ENCODE measurements at regions not wholly inside any gene's neighbourhood (a gene's known extent, or its start where the extent isn't known, plus 50 kb on each side); places are given as distances from the start of the nearest gene placed in this dataset.

GRCh38 chr1:99566290-99567021 is 79.5 kb upstream of the PALMD start (continued):
- TF ChIP-seq ZC3H13 (CRISPR knock-in tag; IDR thresholded peaks at IDR 0.05) (no peak), RFX5 (IDR thresholded peaks at IDR 0.05; ENCODE audit: low read depth, low read length) (no peak), ZKSCAN5 (CRISPR knock-in tag; IDR thresholded peaks at IDR 0.05) (no peak), MTF1 (CRISPR knock-in tag; IDR thresholded peaks at IDR 0.05) (no peak), SRY (CRISPR knock-in tag; IDR thresholded peaks at IDR 0.05) (no peak), ZNF782 (CRISPR knock-in tag; IDR thresholded peaks at IDR 0.05; ENCODE audit: borderline replicate concordance) (no peak), MZF1 (CRISPR knock-in tag; IDR thresholded peaks at IDR 0.05; ENCODE audit: borderline replicate concordance) (no peak), HMGA1 (CRISPR knock-in tag; conservative IDR thresholded peaks at IDR 0.05) (no peak), RFX1 (IDR thresholded peaks at IDR 0.05) (no peak), MXD1 (CRISPR knock-in tag; IDR thresholded peaks at IDR 0.05) (no peak), ZNF674 (CRISPR knock-in tag; IDR thresholded peaks at IDR 0.05; ENCODE audit: low read depth) (no peak), KAT8 (CRISPR knock-in tag; IDR thresholded peaks at IDR 0.05) (peak; percentile 58; the same call in 1 of the 2 replicates), ZNF614 (CRISPR knock-in tag; IDR thresholded peaks at IDR 0.05; ENCODE audit: borderline replicate concordance) (peak; percentile 79), EP300 (IDR thresholded peaks at IDR 0.05; ENCODE audit: low read depth in 2 of 2, low read length in 2 of 2) (peak in 1 of 2 experiments; percentile 96; a peak in 3 of 4 replicates), EP300 (CRISPR knock-in tag; IDR thresholded peaks at IDR 0.05; ENCODE audit: borderline replicate concordance) (peak; percentile 74; the same call in 1 of the 2 replicates), PHF5A (CRISPR knock-in tag; IDR thresholded peaks at IDR 0.05; ENCODE audit: low read depth, unreplicated experiment) (peak; percentile 71), ZBTB42 (CRISPR knock-in tag; IDR thresholded peaks at IDR 0.05) (no peak), SNAPC4 (CRISPR knock-in tag; IDR thresholded peaks at IDR 0.05) (no peak), ZNF589 (CRISPR knock-in tag; conservative IDR thresholded peaks at IDR 0.05) (no peak), NFAT5 (CRISPR knock-in tag; IDR thresholded peaks at IDR 0.05) (no peak), NFIC (IDR thresholded peaks at IDR 0.05; ENCODE audit: low read length) (peak; percentile 88)
